Kidney epithelial cell (primary cell): ENCODE measurements at regions not wholly inside any gene's neighbourhood (a gene's known extent, or its start where the extent isn't known, plus 50 kb on each side); places are given as distances from the start of the nearest gene placed in this dataset.
"Not testable (repeated sequence)": the region's sequence is repeated elsewhere in the genome, so short reads cannot be mapped to it uniquely, and the experiment has no call there.

ENCODE experiments used
- DNase-seq: peaks from one replicate; pipeline ENCODE4 v3.0.0-alpha.2; 2010; ENCODE audit warnings: low read depth
- H3K27me3 ChIP-seq: 2 replicates; pipeline ENCODE4 v1.6.0; 2011; ENCODE audit warnings: low read length; ENCODE audit not compliant: control insufficient read depth, insufficient read depth
- H3K36me3 ChIP-seq: 2 replicates; pipeline ENCODE4 v1.5.1; 2011; ENCODE audit warnings: low read length; ENCODE audit not compliant: control insufficient read depth, insufficient read depth
- H3K4me3 ChIP-seq: 2 replicates; pipeline ENCODE4 v1.5.1; 2011; ENCODE audit warnings: low read depth, mild to moderate bottlenecking, control low read depth, low read length
- CTCF ChIP-seq: IDR thresholded peaks from 2 replicates; pipeline ENCODE4 v1.5.1; 2011; ENCODE audit warnings: mild to moderate bottlenecking, moderate library complexity, low read length, control low read depth, inconsistent platforms; ENCODE audit not compliant: insufficient read depth, poor library complexity, severe bottlenecking

- no peak for DNase-seq
- Histone ChIP-seq H3K4me3 (no peak overlapping the region), H3K27me3 (no peaks in the 10 kb centered on the region), H3K36me3 (no peaks in the 10 kb centered on the region)
- no peak for TF ChIP-seq CTCF
Measured at GRCh38 chr11:134858783-134859480, 446.9 kb upstream of the B3GAT1 start.

- DNase-seq: no peak
- no peak for TF ChIP-seq CTCF
- Histone ChIP-seq H3K27me3 (no peaks in the 10 kb centered on the region), H3K4me3 (no peak overlapping the region), H3K36me3 (no peaks in the 10 kb centered on the region)
Measured at GRCh38 chr11:134857035-134857434, 445.0 kb upstream of the B3GAT1 start.

GRCh38 chr11:134856056-134856971 lies 444.3 kb upstream of the B3GAT1 start:
- no peak for DNase-seq
- no peak overlapping the region for H3K4me3 ChIP-seq
- no peak for TF ChIP-seq CTCF
- no peaks in the 10 kb centered on the region for H3K36me3 ChIP-seq
- H3K27me3 ChIP-seq: no peaks in the 10 kb centered on the region

GRCh38 chr11:134853992-134854991 lies 442.2 kb upstream of the B3GAT1 start:
- H3K36me3 ChIP-seq: no peaks in the 10 kb centered on the region
- H3K4me3 ChIP-seq: no peak overlapping the region
- no peak for DNase-seq
- no peaks in the 10 kb centered on the region for H3K27me3 ChIP-seq
- TF ChIP-seq CTCF: no peak

- DNase-seq, H3K27me3 ChIP-seq, H3K36me3 ChIP-seq, H3K4me3 ChIP-seq: not testable (repeated sequence)
Measured at GRCh38 chr11:134851503-134852224, 439.6 kb upstream of the B3GAT1 start.
